A673 (cell line): ENCODE measurements at regions not wholly inside any gene's neighbourhood (a gene's known extent, or its start where the extent isn't known, plus 50 kb on each side); places are given as distances from the start of the nearest gene placed in this dataset.

Source experiments
- CTCF ChIP-seq: fragments of 300-800, 200-600 bp; sonication (generic); conservative IDR thresholded peaks from 2 replicates; pipeline ENCODE4 v1.5.1; 2017; ENCODE audit warnings: low read depth, mild to moderate bottlenecking, antibody characterized with exemption, low read length, moderate library complexity, mixed read lengths
- EZH2 ChIP-seq: fragments of 200-600 bp; sonication (generic); IDR thresholded peaks from 2 replicates; pipeline ENCODE4 v1.6.1; 2017; ENCODE audit warnings: borderline replicate concordance, low read depth, mild to moderate bottlenecking, mixed read lengths, antibody characterized with exemption, low read length; ENCODE audit not compliant: poor library complexity, severe bottlenecking

GRCh38 chrX:147699061-147699460 lies 212.7 kb upstream of the FMR1 start:
- TF ChIP-seq CTCF (no peak), EZH2 (no peak)
